ENCODE measurements at regions not wholly inside any gene's neighbourhood (a gene's known extent, or its start where the extent isn't known, plus 50 kb on each side); places are given as distances from the start of the nearest gene placed in this dataset.
"Not testable (repeated sequence)": the region's sequence is repeated elsewhere in the genome, so short reads cannot be mapped to it uniquely, and the experiment has no call there.

- no peak for DNase-seq
These were observed 155.3 kb downstream of the FHIP1A start for GRCh38 chr4:151564321-151564720.

GRCh38 chr4:151565583-151565982 lies 156.6 kb downstream of the FHIP1A start:
- DNase-seq = no peak

- no peak for DNase-seq
These were observed 157.1 kb downstream of the FHIP1A start for GRCh38 chr4:151566053-151566452.

- DNase-seq = no peak
These were observed 158.1 kb downstream of the FHIP1A start for GRCh38 chr4:151567056-151567455.

DNA sequence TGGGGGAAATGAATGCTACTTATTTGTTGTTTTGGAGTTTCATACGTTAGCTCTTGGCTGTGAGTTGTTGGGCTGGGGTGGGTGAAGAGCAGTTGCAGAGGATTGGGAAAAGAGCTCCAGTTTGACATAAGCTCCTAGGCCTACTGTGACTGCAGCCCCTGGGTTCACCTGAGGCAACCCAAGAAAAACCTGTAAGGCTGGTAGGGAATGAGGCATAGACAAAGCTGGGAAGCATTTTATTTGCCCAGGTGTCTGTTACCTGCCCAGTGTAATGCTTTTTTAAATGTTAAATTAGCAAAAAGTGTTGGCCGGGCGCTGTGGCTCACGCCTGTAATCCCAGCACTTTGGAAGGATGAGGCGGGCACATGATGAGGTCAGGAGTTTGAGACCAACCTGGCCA lies 160.0 kb downstream of the FHIP1A start:
- no peak for DNase-seq

DNA sequence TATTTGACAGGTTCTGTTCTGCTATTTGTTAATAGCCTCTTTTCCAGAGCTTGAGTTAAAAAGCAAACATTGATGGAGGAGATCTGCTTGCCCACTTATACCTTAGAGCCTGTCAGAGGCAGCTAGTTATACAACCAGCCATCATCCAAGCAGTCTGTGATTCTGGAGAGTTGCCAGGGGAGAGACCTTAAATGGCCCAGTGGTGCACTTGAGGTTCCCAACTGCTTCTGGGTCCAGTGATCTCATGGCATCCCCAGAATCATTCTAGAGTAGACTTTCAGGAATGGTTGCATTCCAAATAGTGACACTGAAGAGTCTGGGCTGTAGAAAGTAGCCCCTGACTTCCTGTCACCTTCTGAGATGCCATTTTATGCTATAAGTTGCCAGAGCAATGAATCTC lies 160.7 kb downstream of the FHIP1A start:
- no peak for DNase-seq

- DNase-seq = no peak
These were observed 164.5 kb downstream of the FHIP1A start for GRCh38 chr4:151573474-151573873.

GRCh38 chr4:151573945-151574344 lies 165.0 kb downstream of the FHIP1A start:
- DNase-seq = no peak

DNA sequence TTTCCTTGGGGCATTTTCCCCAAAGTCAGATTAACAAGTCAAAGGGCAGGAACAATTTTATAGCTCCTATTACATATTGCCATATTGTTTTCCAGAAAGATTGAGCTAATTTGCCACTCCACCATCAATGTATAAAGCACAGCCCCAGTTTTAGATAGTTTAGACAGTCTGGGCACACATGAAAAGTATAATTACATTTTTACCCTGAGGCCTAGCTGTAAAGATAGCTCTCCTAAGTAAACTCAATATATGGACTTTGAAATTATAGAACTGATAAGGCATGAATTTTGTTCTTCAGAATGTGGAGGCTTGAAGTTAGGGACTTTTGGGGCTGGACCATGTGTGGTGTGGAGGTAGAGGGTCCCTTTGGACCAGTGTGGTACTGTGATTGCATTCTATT lies 166.0 kb downstream of the FHIP1A start:
- no peak for DNase-seq

DNA sequence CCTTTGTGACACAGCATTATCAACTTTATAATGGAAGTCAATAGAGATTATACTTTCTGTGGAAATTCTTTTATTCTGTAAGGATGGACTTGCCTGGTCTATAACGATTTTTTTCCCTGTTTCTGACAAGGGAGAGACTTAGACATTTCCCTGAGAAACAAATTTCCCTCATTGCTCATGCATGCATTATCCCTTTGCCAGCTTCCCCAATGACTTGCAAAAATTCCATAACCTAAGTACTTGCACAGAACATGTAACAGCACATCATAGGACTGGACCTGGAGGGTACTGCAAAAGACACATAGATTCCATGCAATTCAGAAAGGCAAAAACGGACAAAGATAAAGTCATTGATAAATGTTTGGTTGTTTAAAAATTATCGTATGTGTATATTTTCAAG lies 166.7 kb downstream of the FHIP1A start:
- DNase-seq = no peak

- no peak for DNase-seq
These were observed 167.7 kb downstream of the FHIP1A start for GRCh38 chr4:151576627-151577026.

DNA sequence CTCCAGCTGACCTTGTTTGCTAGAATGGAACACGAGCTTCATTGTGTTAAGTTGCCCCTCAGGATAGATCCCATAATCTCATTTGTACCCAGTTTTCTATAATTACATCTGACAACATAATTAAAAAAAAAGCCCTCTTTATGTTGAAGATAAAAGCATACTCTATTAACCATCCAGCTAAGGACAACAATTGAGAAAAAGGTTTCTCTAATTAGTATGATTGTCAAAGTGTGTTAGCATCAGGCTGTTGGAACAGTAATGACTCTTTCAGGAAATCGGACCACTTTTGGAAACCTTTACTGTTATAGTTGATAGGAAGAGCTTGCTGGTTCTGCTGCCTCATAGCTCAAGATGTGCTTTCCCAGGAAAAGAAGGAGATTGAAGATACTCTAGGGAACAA lies 172.6 kb downstream of the FHIP1A start:
- no peak for DNase-seq

- no peak for DNase-seq
These were observed 173.1 kb downstream of the FHIP1A start for GRCh38 chr4:151582098-151582497.

- DNase-seq = no peak
These were observed 174.4 kb downstream of the FHIP1A start for GRCh38 chr4:151583157-151583914.

GRCh38 chr4:151584101-151584500 lies 175.1 kb downstream of the FHIP1A start:
- DNase-seq = no peak

DNA sequence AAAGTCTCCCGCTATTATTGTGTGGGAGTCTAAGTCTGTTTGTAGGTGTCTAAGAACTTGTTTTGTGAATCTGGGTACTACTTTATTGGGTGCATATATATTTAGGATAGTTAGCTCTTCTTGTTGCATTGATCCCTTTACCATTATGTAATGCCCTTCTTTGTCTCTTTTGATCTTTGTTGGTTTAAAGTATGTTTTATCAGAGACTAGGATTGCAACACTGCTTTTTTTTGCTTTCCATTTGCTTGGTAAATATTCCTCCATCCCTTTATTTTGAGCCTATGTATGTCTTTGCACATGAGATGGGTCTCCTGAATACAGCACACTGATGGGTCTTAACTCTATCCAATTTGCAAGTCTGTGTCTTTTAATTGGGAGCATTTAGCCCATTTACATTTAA lies 165.2 kb downstream of the GATB start:
- not testable (repeated sequence) for DNase-seq

- not testable (repeated sequence) for DNase-seq
These were observed 163.1 kb downstream of the GATB start for GRCh38 chr4:151597691-151598090.

DNA sequence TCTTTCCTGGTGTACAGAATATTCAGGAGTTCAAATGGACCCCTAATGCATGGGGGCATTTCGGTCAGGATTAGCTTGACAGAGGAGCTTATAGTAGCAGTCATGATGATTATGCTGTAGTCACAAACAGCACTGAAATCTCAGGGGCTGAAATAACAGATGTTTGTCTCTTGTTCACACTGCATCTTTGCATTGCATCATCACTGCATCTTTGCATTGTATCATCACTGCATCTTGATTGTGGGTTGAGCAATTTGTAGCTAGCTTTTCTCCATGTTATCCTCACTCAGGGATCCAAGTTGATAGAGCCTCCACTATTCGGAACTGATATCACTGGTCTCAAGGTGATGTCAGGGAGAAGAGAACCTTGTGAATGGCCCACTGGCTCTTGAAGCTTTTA lies 160.9 kb downstream of the GATB start:
- no peak for DNase-seq

DNA sequence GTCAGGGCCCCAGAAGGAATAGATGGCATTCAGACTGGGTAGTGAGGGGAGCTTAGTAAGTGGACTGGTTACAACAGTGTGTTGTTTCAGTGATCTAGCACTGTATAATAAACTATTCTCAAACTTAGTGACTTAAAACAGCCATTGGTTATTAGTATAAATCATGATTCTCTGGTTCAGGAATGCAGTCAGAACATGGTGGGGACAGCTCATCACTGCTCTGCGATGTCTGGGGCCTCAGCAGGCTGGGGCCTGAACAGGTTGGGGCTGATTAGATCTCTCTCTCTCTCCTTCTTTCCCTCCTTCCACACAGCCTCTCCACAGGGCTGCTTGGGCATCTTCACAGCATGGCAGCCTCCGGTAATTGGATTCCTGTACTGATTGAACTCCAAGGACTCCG lies 160.4 kb downstream of the GATB start:
- no peak for DNase-seq

DNA sequence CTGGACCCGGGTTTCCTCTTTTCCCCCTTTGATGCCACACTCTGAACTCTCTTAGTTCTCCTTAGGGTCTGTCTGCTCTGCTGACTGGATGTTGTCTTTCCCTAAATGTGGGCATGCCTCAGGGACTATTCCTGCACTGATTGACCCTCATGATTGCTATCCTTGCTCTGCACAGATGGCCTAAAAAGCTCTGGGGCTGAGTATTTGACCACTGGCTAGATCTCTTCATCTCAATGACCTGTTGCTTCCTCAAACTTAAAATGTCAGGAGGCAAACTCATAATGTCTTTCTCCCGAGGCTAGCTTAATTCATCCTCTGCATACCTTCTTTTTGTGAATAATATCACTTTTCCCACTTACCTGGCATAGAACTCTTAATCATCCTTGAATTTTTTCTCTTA lies 157.4 kb downstream of the GATB start:
- no peak for DNase-seq

DNA sequence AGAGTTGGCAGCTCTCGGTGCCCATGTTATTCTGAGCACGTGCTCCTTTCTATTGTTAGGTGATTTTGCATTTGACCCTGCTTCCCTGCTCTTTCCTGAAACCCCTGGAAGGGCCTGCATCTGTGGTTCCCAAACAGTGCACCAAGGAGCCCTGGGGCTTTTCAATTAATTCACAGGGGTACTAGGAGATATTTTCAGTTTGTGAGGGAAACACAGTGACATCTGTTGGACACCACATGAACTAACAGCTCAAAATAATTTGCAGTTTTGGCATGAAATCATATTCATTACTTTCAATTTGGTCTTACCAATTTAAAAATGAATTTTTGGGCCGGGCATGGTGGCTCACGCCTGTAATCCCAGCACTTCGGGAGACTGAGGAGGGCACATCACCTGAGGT lies 156.6 kb downstream of the GATB start:
- DNase-seq = no peak

GRCh38 chr4:151605215-151605614 lies 155.6 kb downstream of the GATB start:
- DNase-seq = no peak

DNA sequence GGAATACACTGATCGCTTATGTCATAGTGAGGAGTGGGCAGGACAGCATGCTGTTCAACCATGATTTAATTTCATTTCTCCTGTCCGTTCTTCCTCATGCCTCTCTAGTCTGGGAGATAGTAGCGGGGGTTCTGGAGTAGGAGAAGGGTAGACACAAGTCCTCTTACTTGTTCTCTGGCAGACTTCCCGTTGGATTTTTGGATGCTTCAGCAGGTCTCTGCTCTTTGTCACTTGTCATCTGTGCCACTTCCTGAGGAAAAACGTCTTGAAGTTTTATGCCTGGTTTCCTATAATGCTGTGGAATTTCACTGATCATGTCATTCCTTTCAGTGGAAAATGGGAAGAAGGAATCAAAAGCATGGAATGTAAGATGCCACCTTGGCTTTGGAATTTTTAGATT lies 154.7 kb downstream of the GATB start:
- DNase-seq = no peak

GRCh38 chr4:151610229-151610628 lies 150.6 kb downstream of the GATB start:
- DNase-seq = no peak

GRCh38 chr4:151611960-151612359 lies 148.8 kb downstream of the GATB start:
- no peak for DNase-seq

All from cerebellar nuclear complex (tissue), 1 donor.